Testis (tissue), 2 donors: ENCODE measurements at regions not wholly inside any gene's neighbourhood (a gene's known extent, or its start where the extent isn't known, plus 50 kb on each side); places are given as distances from the start of the nearest gene placed in this dataset.

Experiments
- POLR2A ChIP-seq: fragments of 450-650 bp; IDR thresholded peaks from one replicate; pipeline ENCODE4 v1.6.1; 2017; ENCODE audit warnings: antibody characterized with exemption, mild to moderate bottlenecking, moderate library complexity
- TF ChIP-seq, protein P1 (sequence below), 3 experiments: fragments of 450-650 bp in 2 of 3; fragments of 200-600 bp in 1 of 3; sonication (generic) in 1 of 3; IDR thresholded peaks; one replicate each; pipeline ENCODE4 v1.5.1; 2016 to 2019; ENCODE audit warnings: antibody characterized with exemption in 3 of 3, mild to moderate bottlenecking in 2 of 3, moderate library complexity in 1 of 3

DNA sequence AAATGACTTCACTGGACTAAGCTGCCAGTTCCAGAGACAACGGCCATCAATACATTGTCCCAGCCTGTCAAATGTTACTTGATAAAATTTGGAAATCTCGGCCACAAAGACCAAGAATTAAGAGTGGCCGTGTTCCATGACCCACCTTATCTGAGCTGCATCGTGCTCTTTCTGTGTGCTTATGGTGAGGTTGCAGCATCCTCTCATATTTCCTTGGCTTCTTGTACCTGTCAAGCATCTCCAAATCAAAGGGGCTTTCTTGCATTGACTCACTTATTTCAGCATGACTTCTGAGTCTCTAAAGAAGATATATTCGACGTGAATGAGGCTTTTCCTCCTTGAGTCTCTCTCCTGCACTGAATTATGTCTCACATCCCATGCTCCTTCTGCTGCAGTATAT lies 421.7 kb downstream of the MCTP2 start:
- TF ChIP-seq, protein P1, sequence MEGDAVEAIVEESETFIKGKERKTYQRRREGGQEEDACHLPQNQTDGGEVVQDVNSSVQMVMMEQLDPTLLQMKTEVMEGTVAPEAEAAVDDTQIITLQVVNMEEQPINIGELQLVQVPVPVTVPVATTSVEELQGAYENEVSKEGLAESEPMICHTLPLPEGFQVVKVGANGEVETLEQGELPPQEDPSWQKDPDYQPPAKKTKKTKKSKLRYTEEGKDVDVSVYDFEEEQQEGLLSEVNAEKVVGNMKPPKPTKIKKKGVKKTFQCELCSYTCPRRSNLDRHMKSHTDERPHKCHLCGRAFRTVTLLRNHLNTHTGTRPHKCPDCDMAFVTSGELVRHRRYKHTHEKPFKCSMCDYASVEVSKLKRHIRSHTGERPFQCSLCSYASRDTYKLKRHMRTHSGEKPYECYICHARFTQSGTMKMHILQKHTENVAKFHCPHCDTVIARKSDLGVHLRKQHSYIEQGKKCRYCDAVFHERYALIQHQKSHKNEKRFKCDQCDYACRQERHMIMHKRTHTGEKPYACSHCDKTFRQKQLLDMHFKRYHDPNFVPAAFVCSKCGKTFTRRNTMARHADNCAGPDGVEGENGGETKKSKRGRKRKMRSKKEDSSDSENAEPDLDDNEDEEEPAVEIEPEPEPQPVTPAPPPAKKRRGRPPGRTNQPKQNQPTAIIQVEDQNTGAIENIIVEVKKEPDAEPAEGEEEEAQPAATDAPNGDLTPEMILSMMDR (IDR thresholded peaks at IDR 0.05): no peak
- no peak for TF ChIP-seq POLR2A
